ENCODE measurements at regions not wholly inside any gene's neighbourhood (a gene's known extent, or its start where the extent isn't known, plus 50 kb on each side); places are given as distances from the start of the nearest gene placed in this dataset.

- TF ChIP-seq CTCF (optimal IDR thresholded peaks at IDR 0.05 in 1 of 3, IDR thresholded peaks at IDR 0.05 in 1 of 3, conservative IDR thresholded peaks at IDR 0.05 in 1 of 3; ENCODE audit: extremely low read depth in 1 of 3, insufficient read depth in 2 of 3, low read length in 3 of 3) (no peak), EZH2 (IDR thresholded peaks at IDR 0.05; ENCODE audit: low read length) (no peak)
These were observed 290.8 kb downstream of the FOXO1 start for GRCh38 chr13:40375489-40376171.

Measured in keratinocyte (primary cell).